Endothelial cell of umbilical vein (primary cell): ENCODE measurements at regions not wholly inside any gene's neighbourhood (a gene's known extent, or its start where the extent isn't known, plus 50 kb on each side); places are given as distances from the start of the nearest gene placed in this dataset.

Source experiments
- BruUV-seq: library from RNA; stranded (reverse); fragments of 400-500 nt; replicated peaks from 2 replicates; lab custom pipeline; 2021; lab: Mats Ljungman, UMichigan
- CTCF ChIA-PET: fragments of 300-600, 350-600 bp; sonication (Branson Sonifier 250); formaldehyde crosslinking; loops from one replicate; lab custom pipeline; 2021; ENCODE audit warnings: antibody characterized with exemption, inconsistent platforms; lab: Charles Lee
- POLR2A ChIA-PET: fragments of 300-600, 350-600 bp; sonication (Branson Sonifier 250); formaldehyde crosslinking; loops from one replicate; lab custom pipeline; 2021; ENCODE audit warnings: antibody characterized with exemption, inconsistent platforms; lab: Charles Lee
- DNase-seq: peaks from one replicate; pipeline ENCODE4 v3.0.0-alpha.2; 2011; ENCODE audit warnings: low read depth, low spot score
- FAIRE-seq: peaks from 2 replicates; lab custom pipeline; 2011; peaks lifted over from hg19 to GRCh38; lab: Jason Lieb, UNC
- H2AFZ ChIP-seq: 2 replicates; pipeline ENCODE4 v1.6.0; 2012; ENCODE audit warnings: low read depth, low read length, control low read depth, inconsistent platforms
- H3K27ac ChIP-seq: 2 replicates; pipeline ENCODE4 v1.5.1; 2011; ENCODE audit warnings: low read depth, mild to moderate bottlenecking, control low read depth, low read length, moderate library complexity; ENCODE audit not compliant: insufficient read depth
- H3K27me3 ChIP-seq, 2 experiments: 2 replicates each; pipeline versions ENCODE4 v1.6.0 to v1.6.1; 2011; ENCODE audit warnings: low read length in 2 of 2, mixed read lengths in 1 of 2; ENCODE audit not compliant: control insufficient read depth in 2 of 2, insufficient read depth in 2 of 2
- H3K36me3 ChIP-seq, 2 experiments: 2 replicates in 1 of 2; 3 replicates in 1 of 2; pipeline ENCODE4 v1.5.1; 2011; ENCODE audit warnings: low read length in 2 of 2, mild to moderate bottlenecking in 1 of 2, moderate library complexity in 1 of 2; ENCODE audit not compliant: control insufficient read depth in 2 of 2, insufficient read depth in 2 of 2; ENCODE audit errors: extremely low read depth in 1 of 2
- H3K4me1 ChIP-seq: 3 replicates; pipeline ENCODE4 v1.5.1; 2011; ENCODE audit warnings: mild to moderate bottlenecking, low read length; ENCODE audit not compliant: control insufficient read depth, insufficient read depth; ENCODE audit errors: extremely low read depth
- H3K4me2 ChIP-seq: 2 replicates; pipeline ENCODE4 v1.6.1; 2011; ENCODE audit warnings: low read length, control low read depth, mixed read lengths; ENCODE audit not compliant: insufficient read depth
- H3K4me3 ChIP-seq, 3 experiments: fragments of 200-600 bp in 1 of 3; sonication (generic), shearing (Covaris generic) in 1 of 3; replicated peaks in 1 of 3; 2 replicates each; pipeline ENCODE4 v1.5.1; 2011 to 2016; ENCODE audit warnings: control low read depth in 3 of 3, low read length in 3 of 3, mild to moderate bottlenecking in 2 of 3, inconsistent platforms in 1 of 3, low read depth in 1 of 3, moderate library complexity in 1 of 3; ENCODE audit not compliant: insufficient read depth in 1 of 3
- H3K79me2 ChIP-seq: 2 replicates; pipeline ENCODE4 v1.6.0; 2012; ENCODE audit warnings: low read length, inconsistent platforms; ENCODE audit not compliant: control insufficient read depth, insufficient read depth
- H3K9ac ChIP-seq: replicated peaks from 2 replicates; pipeline ENCODE3; 2011; ENCODE audit warnings: low read length, control low read depth; ENCODE audit not compliant: insufficient read depth; ENCODE audit errors: extremely low read depth
- H3K9me1 ChIP-seq: replicated peaks from 3 replicates; pipeline ENCODE4 v1.6.0; 2011; ENCODE audit warnings: mild to moderate bottlenecking, low read length; ENCODE audit not compliant: control insufficient read depth, insufficient read depth; ENCODE audit errors: extremely low read depth
- H3K9me3 ChIP-seq: replicated peaks from 2 replicates; pipeline ENCODE4 v1.5.1; 2012; ENCODE audit warnings: low read length, inconsistent platforms; ENCODE audit not compliant: control insufficient read depth, insufficient read depth
- H4K20me1 ChIP-seq: replicated peaks from 2 replicates; pipeline ENCODE3; 2011; ENCODE audit warnings: mild to moderate bottlenecking, low read length; ENCODE audit not compliant: control insufficient read depth, insufficient read depth; ENCODE audit errors: extremely low read depth
- FOS ChIP-seq: IDR thresholded peaks from 2 replicates; pipeline ENCODE4 v1.6.1; 2011; ENCODE audit warnings: mild to moderate bottlenecking, low read length, moderate library complexity, borderline replicate concordance; ENCODE audit not compliant: insufficient read depth
- GATA2 ChIP-seq: IDR thresholded peaks from 2 replicates; pipeline ENCODE4 v1.7.0; 2011; ENCODE audit warnings: low read depth, mild to moderate bottlenecking, moderate library complexity, mixed read lengths, low read length; ENCODE audit not compliant: insufficient read length, insufficient read depth
- JUN ChIP-seq: IDR thresholded peaks from 2 replicates; pipeline ENCODE4 v1.6.1; 2011; ENCODE audit warnings: borderline replicate concordance, low read depth; ENCODE audit not compliant: insufficient read length, insufficient read depth
- POLR2AphosphoS5 ChIP-seq: IDR thresholded peaks from 2 replicates; pipeline ENCODE4 v1.6.1; 2012; ENCODE audit warnings: low read depth, mild to moderate bottlenecking, control low read depth, low read length, moderate library complexity; ENCODE audit not compliant: insufficient read depth
- dilution Hi-C: fragments of 300-500 bp; cut with MboI; formaldehyde crosslinking; loops from one replicate; pipeline ENCODE4 v1.15.0; 2019; ENCODE audit warnings: low sequenced_read_pairs; ENCODE audit not compliant: extremely low pct_ligation_motif_present
- intact Hi-C: fragments of 100-400 bp; cut with micrococcal nuclease; formaldehyde crosslinking; loops from one replicate; pipeline ENCODE4 v1.10.0; 2022
- TF ChIP-seq, protein P1 (sequence below), 2 donors: IDR thresholded peaks; 1 replicate in 1 of 2; 2 replicates in 1 of 2; pipeline ENCODE4 v1.5.1; 2011; ENCODE audit warnings: low read length in 2 of 2, mild to moderate bottlenecking in 2 of 2, moderate library complexity in 2 of 2, control low read depth in 1 of 2, inconsistent platforms in 1 of 2, low read depth in 1 of 2; ENCODE audit not compliant: insufficient read depth in 1 of 2; ENCODE audit errors: extremely low read depth in 1 of 2
- TF ChIP-seq, protein P2 (sequence below): IDR thresholded peaks from 2 replicates; pipeline ENCODE4 v1.6.1; 2011; ENCODE audit not compliant: insufficient read depth, insufficient read length

DNA sequence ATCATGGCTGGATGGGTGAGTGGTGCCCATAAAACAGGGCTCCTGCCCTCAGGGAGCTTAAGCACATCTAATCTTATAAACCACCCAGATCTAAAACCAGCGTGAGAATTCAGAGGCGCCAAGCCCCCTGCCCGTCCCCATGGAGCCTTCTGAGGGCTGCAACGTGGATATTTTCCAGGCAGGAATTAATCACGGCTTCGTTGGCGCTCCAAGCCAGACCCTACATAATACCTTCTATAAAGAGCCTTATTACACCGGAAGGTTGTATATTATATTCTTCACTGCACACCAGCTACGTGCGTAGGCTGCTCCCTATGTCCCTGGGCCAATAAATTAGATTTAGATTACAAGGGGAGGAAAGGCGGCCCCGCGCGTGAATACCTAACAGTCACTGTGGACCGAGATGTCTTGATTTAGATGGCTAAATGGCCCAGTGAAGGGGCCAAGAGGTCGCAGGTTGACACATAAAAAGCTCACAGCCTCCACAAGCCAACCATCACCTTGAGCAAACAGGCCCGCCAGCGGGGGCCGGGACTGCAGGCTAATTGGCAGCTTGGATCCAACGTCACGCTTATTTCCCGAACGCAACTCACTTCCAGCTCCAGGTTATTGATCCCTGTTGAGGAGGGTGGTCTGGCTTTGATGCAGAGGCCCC lies 64.7 kb upstream of the APCDD1L start:
- H3K4me2 ChIP-seq = no peak overlapping the region
- no peak overlapping the region for H3K9ac ChIP-seq
- CTCF ChIA-PET = no interaction called here
- H3K4me3 ChIP-seq = no peak overlapping the region
- no peak for DNase-seq
- H3K9me1 ChIP-seq = no peaks in the 10 kb centered on the region
- H3K4me1 ChIP-seq = no peaks in the 10 kb centered on the region
- intact Hi-C loops (no loop called here), dilution Hi-C loops (no loop called here)
- TF ChIP-seq, protein P1, sequence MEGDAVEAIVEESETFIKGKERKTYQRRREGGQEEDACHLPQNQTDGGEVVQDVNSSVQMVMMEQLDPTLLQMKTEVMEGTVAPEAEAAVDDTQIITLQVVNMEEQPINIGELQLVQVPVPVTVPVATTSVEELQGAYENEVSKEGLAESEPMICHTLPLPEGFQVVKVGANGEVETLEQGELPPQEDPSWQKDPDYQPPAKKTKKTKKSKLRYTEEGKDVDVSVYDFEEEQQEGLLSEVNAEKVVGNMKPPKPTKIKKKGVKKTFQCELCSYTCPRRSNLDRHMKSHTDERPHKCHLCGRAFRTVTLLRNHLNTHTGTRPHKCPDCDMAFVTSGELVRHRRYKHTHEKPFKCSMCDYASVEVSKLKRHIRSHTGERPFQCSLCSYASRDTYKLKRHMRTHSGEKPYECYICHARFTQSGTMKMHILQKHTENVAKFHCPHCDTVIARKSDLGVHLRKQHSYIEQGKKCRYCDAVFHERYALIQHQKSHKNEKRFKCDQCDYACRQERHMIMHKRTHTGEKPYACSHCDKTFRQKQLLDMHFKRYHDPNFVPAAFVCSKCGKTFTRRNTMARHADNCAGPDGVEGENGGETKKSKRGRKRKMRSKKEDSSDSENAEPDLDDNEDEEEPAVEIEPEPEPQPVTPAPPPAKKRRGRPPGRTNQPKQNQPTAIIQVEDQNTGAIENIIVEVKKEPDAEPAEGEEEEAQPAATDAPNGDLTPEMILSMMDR (IDR thresholded peaks at IDR 0.05; ENCODE audit: extremely low read depth in 1 of 2, insufficient read depth in 1 of 2, low read depth in 1 of 2, low read length in 2 of 2) = no peak
- TF ChIP-seq POLR2AphosphoS5 (no peak), FOS (no peak), JUN (no peak), GATA2 (no peak)
- TF ChIP-seq, protein P2, sequence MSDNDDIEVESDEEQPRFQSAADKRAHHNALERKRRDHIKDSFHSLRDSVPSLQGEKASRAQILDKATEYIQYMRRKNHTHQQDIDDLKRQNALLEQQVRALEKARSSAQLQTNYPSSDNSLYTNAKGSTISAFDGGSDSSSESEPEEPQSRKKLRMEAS = no peak
- H4K20me1 ChIP-seq = no peaks in the 10 kb centered on the region
- no peaks in the 10 kb centered on the region for H3K79me2 ChIP-seq
- no peaks in the 10 kb centered on the region for H3K27me3 ChIP-seq
- H3K36me3 ChIP-seq = no peaks in the 10 kb centered on the region
- no peaks in the 10 kb centered on the region for H3K9me3 ChIP-seq
- H3K27ac ChIP-seq = no peak overlapping the region
- POLR2A ChIA-PET = no interaction called here
- no peak overlapping the region for H2AFZ ChIP-seq
- no TSS peak for BruUV-seq
- no peak for FAIRE-seq
